Left renal cortex interstitium (tissue), 4 donors: ENCODE measurements at regions not wholly inside any gene's neighbourhood (a gene's known extent, or its start where the extent isn't known, plus 50 kb on each side); places are given as distances from the start of the nearest gene placed in this dataset.
"Not testable (repeated sequence)": the region's sequence is repeated elsewhere in the genome, so short reads cannot be mapped to it uniquely, and the experiment has no call there.

ENCODE experiments used
- DNase-seq, 4 donors: peaks; one replicate each; pipeline ENCODE4 v3.0.0-alpha.2; 2013; ENCODE audit warnings: low read depth in 4 of 4, low spot score in 2 of 4, missing footprints in 1 of 4

DNA sequence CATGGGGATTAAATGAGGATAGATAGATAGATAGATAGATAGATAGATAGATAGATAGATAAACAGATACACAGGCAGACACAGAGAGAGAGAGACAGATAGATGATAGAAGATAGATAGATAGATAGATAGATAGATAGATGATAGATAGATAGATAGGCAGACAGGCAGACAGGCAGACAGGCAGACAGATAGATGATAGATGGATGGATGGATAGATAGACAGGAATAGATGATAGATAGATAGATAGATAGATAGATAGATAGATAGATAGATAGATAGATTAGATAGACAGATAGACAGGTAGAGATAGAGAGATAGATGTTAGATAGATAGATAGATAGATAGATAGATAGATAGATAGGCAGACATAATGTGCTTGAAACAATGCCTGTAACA, 137.3 kb downstream of the MED10 start:
- not testable (repeated sequence) for DNase-seq

DNA sequence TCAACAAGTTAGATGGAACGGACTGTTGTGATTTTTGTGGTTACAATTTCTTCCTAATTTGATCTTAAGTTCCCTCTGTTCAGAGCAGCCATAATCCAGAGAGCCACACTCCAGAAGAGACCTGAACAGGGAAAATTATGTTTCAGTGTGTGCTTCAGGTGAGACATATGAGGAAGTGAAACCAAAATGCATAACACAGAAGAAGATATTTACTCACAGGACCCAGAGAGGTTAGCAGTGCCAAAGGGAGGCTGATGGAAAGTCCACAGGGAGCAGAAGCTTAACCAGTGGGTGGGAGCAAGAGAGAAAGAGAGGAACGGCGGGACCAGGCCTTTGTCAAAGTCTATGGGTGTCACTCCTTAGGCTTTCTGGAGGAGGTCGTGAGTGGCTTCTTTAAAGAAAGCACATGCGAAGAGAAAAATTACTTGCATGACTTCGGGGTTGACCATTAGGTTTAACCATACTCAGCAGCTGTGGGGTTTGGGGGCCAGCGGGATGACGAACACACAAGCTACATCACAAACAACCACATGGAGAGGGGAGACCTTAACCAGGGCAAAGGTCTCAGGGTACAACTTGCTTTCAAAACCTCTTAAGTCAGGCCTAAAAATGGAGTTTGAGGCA, 141.4 kb downstream of the MED10 start:
- no peak for DNase-seq

- DNase-seq = no peak
These were observed 142.1 kb downstream of the MED10 start for GRCh38 chr5:6236170-6236793.

DNA sequence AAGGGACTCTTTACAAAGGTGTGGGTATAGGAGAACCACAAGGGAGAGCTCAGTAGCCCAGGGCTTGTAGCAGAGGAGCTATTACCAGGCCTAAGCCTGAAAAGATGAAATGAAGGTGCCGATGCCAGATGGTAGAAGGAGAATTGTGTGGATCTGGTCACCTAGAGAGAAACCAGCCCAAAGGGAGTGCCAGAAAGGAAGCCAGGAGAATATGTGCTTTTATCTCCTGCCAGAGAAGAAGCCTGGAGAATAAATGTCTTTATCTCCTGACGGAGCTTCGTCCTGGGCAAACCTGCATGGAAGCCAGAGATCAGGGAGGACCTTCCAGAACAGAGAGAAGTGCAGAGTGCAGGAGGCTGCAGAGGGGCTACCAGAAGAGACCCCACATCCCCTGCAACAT, 142.6 kb downstream of the MED10 start:
- DNase-seq = no peak

DNA sequence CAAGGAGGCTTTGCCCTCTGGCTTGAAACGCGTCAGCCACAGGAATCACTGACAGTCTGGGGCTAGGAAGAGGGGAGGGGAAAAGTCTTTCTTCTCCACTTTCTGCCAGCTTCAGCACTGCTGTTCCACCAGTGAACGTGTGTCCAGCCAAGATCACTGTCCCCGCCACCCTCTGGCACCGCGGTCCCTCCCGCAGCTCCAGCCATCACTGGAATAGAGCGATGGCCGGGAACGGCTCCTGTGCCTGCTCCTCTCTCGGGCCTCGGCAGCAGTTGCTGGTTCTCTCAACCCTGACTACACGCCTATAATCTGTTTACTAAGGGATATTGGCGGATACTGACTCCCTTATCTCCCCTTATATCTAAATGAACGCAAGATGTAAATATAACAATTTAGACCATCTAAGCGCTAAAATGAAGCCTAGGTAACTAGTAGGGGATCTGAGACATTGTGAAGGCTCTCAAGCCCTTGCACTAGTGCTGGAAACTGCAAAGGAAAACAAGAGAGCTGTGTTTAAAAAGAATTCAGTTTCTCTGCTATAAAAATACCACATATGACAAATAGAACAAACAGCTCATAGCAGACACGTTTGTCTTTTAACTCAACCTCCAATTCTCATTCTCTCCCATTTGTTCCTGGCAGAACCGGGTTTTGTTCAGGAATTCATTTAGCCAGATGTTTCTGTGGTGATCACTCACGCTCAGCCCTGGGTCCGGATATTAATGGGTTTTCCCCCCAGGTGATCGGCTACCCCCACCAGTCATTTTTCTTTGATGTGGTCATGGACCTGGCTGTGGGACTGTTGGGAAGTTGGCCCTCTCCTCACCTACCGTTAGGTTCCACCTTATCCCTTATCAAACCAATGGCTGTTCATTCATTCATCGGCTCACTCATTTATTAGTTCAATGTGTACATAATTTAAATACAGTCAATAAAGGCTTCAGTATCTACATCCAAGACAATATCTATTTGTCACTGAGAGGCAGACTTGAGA, 149.8 kb downstream of the MED10 start:
- no peak for DNase-seq

DNA sequence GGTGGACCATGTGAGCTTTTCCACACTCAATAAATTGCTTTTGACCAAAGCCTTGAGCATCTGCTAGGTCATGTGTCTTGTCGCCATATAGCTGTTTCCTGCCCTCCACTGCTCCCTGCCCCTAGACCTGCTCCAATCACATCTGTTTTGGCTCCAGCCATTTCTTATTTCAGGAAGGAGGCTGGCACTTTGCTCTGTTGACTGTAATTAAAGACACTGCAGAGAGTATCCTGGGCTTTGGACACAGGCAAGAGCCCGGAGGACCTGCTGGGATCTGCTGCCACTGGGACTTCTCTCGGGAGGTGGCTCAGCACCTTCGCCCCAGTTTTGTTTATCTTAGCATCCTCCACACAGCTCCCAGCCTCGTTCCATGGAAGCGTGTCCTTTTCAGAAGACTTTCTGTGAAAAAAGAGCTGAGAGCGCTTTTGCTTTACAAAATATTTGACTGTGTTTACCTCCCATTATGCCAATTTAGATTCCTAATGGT, 153.2 kb downstream of the MED10 start:
- DNase-seq = no peak

DNA sequence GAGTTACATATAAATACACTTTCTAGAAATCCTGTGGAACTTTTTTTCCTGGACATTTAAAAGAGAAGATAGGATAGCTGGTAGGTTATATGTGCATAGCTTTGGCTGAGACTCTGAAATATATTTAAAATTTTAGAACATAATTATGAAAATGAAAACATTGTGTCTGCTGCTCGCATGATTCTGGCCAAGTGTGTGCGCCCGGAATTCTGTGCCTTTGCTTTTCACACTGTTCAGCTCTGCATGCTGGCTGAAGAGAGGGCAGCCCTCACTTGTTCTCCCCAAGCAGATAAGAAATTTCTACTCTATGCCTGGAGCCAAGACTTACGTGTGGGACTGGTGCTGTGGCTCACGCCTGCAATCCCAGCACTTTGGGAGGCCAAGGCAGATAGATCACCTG, 153.9 kb downstream of the MED10 start:
- DNase-seq = no peak

- no peak for DNase-seq
These were observed 155.4 kb downstream of the MED10 start for GRCh38 chr5:6222899-6223298.

DNA sequence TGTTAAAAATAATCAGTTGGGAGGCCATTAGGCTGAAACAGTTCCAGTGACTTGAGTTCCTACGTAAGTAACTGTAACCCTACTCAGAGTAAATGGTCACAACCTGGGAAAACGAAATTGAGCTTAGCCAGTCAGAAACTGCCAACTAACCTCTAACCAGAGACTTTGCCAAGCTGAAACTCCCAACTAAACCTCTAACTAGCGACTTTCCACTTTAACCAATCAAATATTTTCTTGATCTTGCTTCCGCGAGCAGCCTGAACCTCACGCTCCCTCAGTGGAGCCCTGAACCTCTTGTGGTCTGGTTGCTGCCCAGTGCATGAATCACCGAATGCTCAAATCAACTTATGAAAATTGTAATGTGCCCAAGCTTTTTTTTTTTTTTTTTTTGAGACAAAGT, 156.2 kb downstream of the MED10 start:
- DNase-seq = no peak

GRCh38 chr5:6221141-6221626, 157.2 kb downstream of the MED10 start:
- DNase-seq = no peak

DNA sequence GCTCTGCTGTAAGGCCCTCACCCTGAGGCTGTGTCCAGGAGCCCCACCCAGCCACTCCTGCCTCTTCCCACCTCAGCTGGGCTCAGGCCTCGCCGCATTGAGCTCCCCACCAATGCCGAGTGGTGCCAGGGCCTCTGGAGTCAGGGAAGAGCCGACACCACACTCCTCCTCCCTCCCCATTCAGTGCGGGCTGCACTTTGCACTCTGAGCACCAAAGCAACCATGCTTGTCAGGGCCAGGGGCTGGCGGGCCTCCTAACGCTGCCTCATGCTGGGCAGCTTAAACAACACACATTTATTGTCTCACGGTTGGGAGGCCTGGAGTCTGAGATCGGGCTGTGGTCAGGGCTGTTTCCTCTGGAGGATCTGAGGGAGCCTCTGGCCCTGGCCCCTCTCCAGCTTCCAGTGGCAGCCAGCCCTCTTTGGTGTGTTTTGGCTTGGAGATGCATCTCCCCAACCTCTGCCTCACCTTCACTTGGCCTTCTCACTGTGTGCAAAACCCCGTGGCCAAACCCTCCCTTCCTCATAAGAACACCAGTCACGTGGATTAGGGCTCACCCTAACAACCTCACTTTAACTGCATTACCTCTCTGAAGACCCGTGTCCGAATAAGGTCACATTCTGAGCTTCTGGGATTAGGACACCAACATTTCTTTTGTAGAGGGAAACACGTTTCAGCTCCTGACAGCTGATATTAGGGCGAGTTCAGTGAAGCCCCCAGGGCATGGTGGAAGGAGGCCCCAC, 157.8 kb downstream of the MED10 start:
- DNase-seq = no peak

GRCh38 chr5:6218517-6218916, 159.8 kb downstream of the MED10 start:
- DNase-seq = no peak

DNA sequence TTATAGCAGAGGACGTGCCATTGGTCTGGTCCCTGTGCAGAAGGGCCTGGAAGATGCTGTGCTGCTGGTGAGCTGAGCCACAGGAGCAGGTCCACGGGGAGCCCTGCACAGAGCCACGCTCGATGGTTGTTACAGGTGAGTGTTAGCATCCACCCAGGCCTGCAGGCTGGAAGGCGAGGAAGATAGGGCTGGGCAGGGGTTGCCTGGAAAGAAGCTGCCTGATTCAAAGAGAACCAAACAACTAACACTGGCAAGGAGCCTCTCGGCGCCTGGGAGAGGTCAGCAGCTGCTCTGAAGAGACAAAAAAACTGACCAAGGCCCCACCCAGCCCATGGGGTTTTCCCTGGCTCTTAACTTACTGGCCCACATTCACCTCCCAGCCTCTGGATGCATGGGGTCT, 160.2 kb downstream of the MED10 start:
- DNase-seq = no peak

DNA sequence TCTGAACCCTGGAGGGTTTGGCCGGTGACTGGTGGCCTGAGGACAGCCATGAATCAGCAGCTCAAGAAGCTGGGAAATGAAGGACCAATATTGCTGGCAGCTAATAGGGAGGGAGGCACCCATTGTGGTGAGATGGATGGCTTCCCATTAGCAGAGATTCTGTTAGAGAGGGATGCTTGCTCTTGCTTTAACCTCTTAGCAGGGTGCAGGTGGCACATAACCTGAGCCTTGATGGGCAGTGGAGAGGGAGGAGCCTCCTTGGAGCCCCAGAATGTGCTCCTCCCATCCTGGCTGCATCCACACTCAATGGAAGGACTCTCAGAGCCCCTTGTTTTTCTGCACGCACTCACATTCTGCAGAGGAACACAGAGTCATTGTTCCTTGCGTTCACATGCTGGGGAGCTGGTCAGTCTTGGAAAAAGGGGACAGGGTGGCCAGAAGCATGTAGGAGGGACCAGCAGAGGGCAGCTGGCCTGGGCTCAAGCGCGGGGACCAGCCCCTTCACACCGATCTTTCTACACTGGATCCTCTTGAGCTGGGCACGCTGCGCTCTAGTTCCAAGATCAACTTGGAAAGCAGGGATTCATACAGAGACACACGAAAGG, 161.8 kb downstream of the MED10 start:
- no peak for DNase-seq

- DNase-seq = no peak
These were observed 162.5 kb downstream of the MED10 start for GRCh38 chr5:6215891-6216290.

GRCh38 chr5:6212244-6212643, 166.1 kb downstream of the MED10 start:
- DNase-seq = no peak

GRCh38 chr5:6206501-6206900, 171.8 kb downstream of the MED10 start:
- DNase-seq = no peak

GRCh38 chr5:6202968-6203365, 175.4 kb downstream of the MED10 start:
- DNase-seq = no peak

DNA sequence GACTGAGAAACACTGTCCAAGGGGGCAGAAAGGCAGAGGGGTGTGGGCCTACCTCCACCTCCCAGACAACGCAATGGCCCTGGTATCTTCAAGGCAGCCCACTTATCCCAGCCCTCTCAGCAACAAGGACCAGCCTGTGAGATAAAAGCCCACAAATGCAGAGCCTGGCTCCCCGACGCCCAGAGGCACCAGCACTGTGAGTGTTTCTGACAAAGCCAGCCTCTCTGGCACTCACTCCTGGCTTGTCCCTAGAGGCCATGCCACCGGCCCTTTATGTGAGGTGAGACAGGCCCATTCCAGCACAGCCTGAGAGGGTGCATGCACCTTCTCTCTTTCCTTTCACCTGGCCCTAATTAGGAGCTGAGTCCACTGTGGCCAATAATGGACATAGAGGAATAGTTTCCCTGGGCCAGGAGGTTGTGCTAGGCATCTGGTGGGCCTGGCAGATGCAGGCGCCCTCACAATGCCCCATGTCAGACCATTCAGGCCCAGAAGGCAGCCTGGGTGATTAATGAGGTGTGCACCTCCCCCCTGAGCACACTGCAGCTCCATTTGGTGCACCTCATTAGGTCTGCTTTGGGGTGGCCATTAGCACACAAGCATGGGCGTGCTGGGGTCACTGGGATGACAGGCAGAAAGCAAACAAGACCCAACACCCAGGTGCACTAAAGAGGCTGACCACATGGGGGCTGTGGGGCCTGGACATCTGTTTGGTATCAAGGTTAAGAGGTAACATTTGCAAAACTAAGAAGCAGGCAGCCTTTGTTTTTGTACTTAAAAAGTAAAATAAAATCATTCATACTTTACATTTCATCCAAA, 176.0 kb downstream of the MED10 start:
- DNase-seq = no peak
